OCI-LY3 (cell line): ENCODE measurements at regions not wholly inside any gene's neighbourhood (a gene's known extent, or its start where the extent isn't known, plus 50 kb on each side); places are given as distances from the start of the nearest gene placed in this dataset.

Experiments
- H2AFZ ChIP-seq: fragments of 200-600, 300-600 bp; shearing (Covaris generic); 2 replicates; pipeline ENCODE4 v1.6.0; 2014; ENCODE audit warnings: antibody characterized with exemption, low read depth, low read length
- H3K27ac ChIP-seq: fragments of 200-600, 300-600 bp; sonication (generic); 2 replicates; pipeline ENCODE4 v1.5.1; 2014; ENCODE audit warnings: mild to moderate bottlenecking, low read length, moderate library complexity, mixed read lengths
- H3K27me3 ChIP-seq: fragments of 200-600, 300-600 bp; sonication (generic); 2 replicates; pipeline ENCODE4 v1.6.1; 2014; ENCODE audit warnings: low read depth, low read length, mixed read lengths
- H3K36me3 ChIP-seq: fragments of 200-600, 300-600 bp; sonication (generic); replicated peaks from 2 replicates; pipeline ENCODE3; 2014; ENCODE audit warnings: low read depth, low read length, mixed read lengths
- H3K4me1 ChIP-seq: fragments of 300-600, 200-600 bp; sonication (generic); 2 replicates; pipeline ENCODE4 v1.6.1; 2014; ENCODE audit warnings: low read length, mixed read lengths
- H3K4me2 ChIP-seq: fragments of 200-600, 300-600 bp; sonication (generic); 2 replicates; pipeline ENCODE4 v1.6.1; 2014; ENCODE audit warnings: low read length, mixed read lengths
- H3K4me3 ChIP-seq: fragments of 300-600, 200-600 bp; sonication (generic); 2 replicates; pipeline ENCODE4 v1.5.1; 2014; ENCODE audit warnings: antibody characterized with exemption, mild to moderate bottlenecking, low read length, moderate library complexity
- H3K79me2 ChIP-seq: fragments of 300-600, 200-600 bp; shearing (Covaris generic); 2 replicates; pipeline ENCODE4 v1.6.1; 2014; ENCODE audit warnings: mild to moderate bottlenecking, low read length, mixed read lengths
- H3K9ac ChIP-seq: fragments of 300-600, 200-600 bp; shearing (Covaris generic); 2 replicates; pipeline ENCODE4 v1.6.0; 2014; ENCODE audit warnings: mild to moderate bottlenecking, low read length, moderate library complexity
- H3K9me3 ChIP-seq: fragments of 200-600, 300-600 bp; shearing (Covaris generic); 2 replicates; pipeline ENCODE4 v1.6.1; 2014; ENCODE audit warnings: low read length, mixed read lengths; ENCODE audit not compliant: insufficient read depth
- H4K20me1 ChIP-seq: fragments of 200-600, 300-600 bp; sonication (generic); 2 replicates; pipeline ENCODE4 v1.6.1; 2016; ENCODE audit warnings: low read length, mixed read lengths; ENCODE audit not compliant: insufficient read depth
- EZH2phosphoT487 ChIP-seq: fragments of 200-600 bp; shearing (Covaris generic); IDR thresholded peaks from 2 replicates; pipeline ENCODE4 v1.6.1; 2018; ENCODE audit warnings: antibody characterized with exemption, mixed run types, low read depth
- TF ChIP-seq, protein P1 (sequence below): fragments of 200-600, 300-600 bp; sonication (generic); IDR thresholded peaks from 2 replicates; pipeline ENCODE4 v1.5.1; 2014; ENCODE audit warnings: antibody characterized with exemption, low read length, low read depth

DNA sequence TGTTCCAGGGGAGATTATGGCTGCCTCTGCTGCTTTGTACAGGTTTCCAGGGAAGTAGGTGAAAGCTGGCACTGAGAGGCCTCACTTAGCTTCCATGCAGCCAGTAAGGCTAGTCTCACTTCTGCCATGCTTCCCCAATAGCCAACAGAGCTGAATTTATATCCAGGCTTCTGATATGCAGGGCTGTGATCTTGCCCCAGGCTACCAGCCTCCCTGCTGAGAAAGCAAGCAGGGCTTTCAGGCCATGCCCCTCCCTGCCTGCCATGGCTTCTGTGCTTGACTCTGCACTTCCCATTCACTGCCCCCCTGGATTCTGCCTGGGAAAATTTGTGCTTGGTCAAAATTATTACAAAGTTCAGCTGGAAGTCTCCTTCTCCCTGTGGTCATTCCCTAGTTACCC, 302.1 kb upstream of the FBXO33 start:
- H3K27me3 ChIP-seq: no peaks in the 10 kb centered on the region
- H3K9me3 ChIP-seq: peaks cover 3% of the 10 kb centered on the region; the same call in 1 of the 2 replicates
- no peak overlapping the region for H3K9ac ChIP-seq
- H4K20me1 ChIP-seq: no peaks in the 10 kb centered on the region
- peaks cover 33% of the 10 kb centered on the region for H3K4me1 ChIP-seq
- no peak for TF ChIP-seq EZH2phosphoT487
- TF ChIP-seq, protein P1, sequence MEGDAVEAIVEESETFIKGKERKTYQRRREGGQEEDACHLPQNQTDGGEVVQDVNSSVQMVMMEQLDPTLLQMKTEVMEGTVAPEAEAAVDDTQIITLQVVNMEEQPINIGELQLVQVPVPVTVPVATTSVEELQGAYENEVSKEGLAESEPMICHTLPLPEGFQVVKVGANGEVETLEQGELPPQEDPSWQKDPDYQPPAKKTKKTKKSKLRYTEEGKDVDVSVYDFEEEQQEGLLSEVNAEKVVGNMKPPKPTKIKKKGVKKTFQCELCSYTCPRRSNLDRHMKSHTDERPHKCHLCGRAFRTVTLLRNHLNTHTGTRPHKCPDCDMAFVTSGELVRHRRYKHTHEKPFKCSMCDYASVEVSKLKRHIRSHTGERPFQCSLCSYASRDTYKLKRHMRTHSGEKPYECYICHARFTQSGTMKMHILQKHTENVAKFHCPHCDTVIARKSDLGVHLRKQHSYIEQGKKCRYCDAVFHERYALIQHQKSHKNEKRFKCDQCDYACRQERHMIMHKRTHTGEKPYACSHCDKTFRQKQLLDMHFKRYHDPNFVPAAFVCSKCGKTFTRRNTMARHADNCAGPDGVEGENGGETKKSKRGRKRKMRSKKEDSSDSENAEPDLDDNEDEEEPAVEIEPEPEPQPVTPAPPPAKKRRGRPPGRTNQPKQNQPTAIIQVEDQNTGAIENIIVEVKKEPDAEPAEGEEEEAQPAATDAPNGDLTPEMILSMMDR: no peak
- H3K4me2 ChIP-seq: peak overlapping the region; percentile 20; the same call in 1 of the 2 replicates
- peak overlapping the region; percentile 28; the same call in 1 of the 2 replicates for H2AFZ ChIP-seq
- peak overlapping the region; percentile 36; the same call in 1 of the 2 replicates for H3K27ac ChIP-seq
- H3K36me3 ChIP-seq: no peaks in the 10 kb centered on the region
- H3K79me2 ChIP-seq: no peaks in the 10 kb centered on the region
- no peak overlapping the region for H3K4me3 ChIP-seq

DNA sequence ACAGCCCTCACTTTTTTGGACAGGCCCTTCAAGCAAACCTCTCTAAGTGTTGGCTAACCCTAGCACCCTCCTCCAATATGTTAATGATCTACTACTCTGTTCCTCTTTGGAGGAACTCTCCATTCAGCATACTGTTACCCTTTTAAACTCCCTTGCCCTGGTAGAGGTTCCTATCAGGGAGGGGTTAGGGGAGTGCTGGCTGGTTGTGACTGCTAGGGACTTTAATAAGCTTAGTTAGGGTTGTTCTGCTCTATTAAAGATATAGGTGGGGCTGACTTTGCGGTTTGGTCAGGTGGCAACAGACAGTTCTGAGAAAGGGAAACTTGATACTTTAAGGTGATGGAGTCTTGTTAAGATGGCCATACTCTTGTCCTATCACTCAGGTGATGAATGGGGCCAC, 301.5 kb upstream of the FBXO33 start:
- H3K36me3 ChIP-seq: no peaks in the 10 kb centered on the region
- peaks cover 3% of the 10 kb centered on the region; the same call in 1 of the 2 replicates for H3K9me3 ChIP-seq
- TF ChIP-seq EZH2phosphoT487: no peak
- TF ChIP-seq, protein P1: no peak
- peak overlapping the region; percentile 36; the same call in 1 of the 2 replicates for H3K27ac ChIP-seq
- H3K4me2 ChIP-seq: peak overlapping the region; percentile 20; the same call in 1 of the 2 replicates
- no peak overlapping the region for H3K4me3 ChIP-seq
- H3K9ac ChIP-seq: no peak overlapping the region
- H3K4me1 ChIP-seq: peaks cover 33% of the 10 kb centered on the region
- H2AFZ ChIP-seq: peak overlapping the region; percentile 28; the same call in 1 of the 2 replicates
- H3K79me2 ChIP-seq: no peaks in the 10 kb centered on the region
- no peaks in the 10 kb centered on the region for H4K20me1 ChIP-seq
- no peaks in the 10 kb centered on the region for H3K27me3 ChIP-seq

DNA sequence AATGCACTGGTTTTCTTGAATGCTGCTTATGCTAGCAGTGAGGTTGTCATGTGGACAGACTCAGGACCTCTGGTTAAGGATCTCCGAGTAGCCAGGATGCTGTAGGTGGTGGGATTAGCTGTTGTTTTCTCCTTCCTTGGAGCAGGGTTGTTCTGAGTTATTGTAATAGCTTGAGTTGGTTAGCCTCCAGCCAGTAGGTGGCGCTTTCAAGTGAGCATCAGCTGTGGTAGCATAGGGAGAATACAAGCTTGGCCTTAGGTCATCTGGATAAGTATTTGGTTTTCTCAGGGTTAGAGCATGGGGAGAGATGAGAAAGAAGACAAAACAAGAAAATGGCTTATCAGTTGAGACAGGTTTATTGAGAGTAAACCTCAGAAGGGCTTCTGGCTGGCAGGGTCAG, 299.7 kb upstream of the FBXO33 start:
- Histone ChIP-seq H3K36me3 (no peaks in the 10 kb centered on the region), H3K27me3 (no peaks in the 10 kb centered on the region), H4K20me1 (no peaks in the 10 kb centered on the region), H3K4me1 (peaks cover 35% of the 10 kb centered on the region), H3K9ac (no peak overlapping the region), H3K79me2 (no peaks in the 10 kb centered on the region), H3K4me2 (no peak overlapping the region), H3K4me3 (no peak overlapping the region), H2AFZ (no peak overlapping the region), H3K27ac (no peak overlapping the region), H3K9me3 (no peaks in the 10 kb centered on the region; the same call in 1 of the 2 replicates)
- TF ChIP-seq, protein P1: peak; percentile 46
- TF ChIP-seq EZH2phosphoT487: no peak

DNA sequence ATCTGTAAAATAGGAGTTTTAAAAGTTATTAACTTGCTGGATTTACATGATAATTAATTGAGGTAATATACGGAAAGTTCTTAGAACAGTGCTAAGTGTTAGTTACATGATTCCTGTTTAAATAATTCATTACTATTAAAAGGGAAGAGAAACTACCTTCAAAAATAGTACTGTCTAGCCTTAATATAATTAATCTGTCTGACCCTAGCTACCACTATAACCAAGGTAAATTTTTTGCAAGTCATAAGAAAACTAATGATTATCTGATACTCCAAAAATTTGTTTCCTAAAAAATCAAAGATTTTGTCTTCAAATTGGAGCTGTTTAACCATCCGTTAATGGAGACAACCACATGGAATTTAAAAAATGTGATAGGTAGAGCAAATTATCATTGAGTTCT, 294.3 kb upstream of the FBXO33 start:
- H3K79me2 ChIP-seq: no peaks in the 10 kb centered on the region
- 0 out of 2 replicates have a peak, but pooled peaks cover 2% of the 10 kb centered on the region for H3K9me3 ChIP-seq
- H3K9ac ChIP-seq: no peak overlapping the region
- no peaks in the 10 kb centered on the region for H4K20me1 ChIP-seq
- H2AFZ ChIP-seq: no peak overlapping the region
- TF ChIP-seq, protein P1: no peak
- no peak for TF ChIP-seq EZH2phosphoT487
- peaks cover 13% of the 10 kb centered on the region for H3K4me1 ChIP-seq
- no peak overlapping the region for H3K27ac ChIP-seq
- H3K4me3 ChIP-seq: no peak overlapping the region
- H3K36me3 ChIP-seq: no peaks in the 10 kb centered on the region
- peak overlapping the region; percentile 18; the same call in 1 of the 2 replicates for H3K4me2 ChIP-seq
- no peaks in the 10 kb centered on the region for H3K27me3 ChIP-seq
